HG03064 (cell line): ENCODE measurements at regions not wholly inside any gene's neighbourhood (a gene's known extent, or its start where the extent isn't known, plus 50 kb on each side); places are given as distances from the start of the nearest gene placed in this dataset.

Experiments
- ATAC-seq: cut with Tn5 transposase; IDR thresholded peaks from one replicate; pipeline ENCODE4 v1.9.1; 2021; ENCODE audit warnings: low read depth; ENCODE audit not compliant: unreplicated experiment

GRCh38 chr9:17963498-17963897 lies 384.6 kb downstream of the SH3GL2 start:
- no peak for ATAC-seq

DNA sequence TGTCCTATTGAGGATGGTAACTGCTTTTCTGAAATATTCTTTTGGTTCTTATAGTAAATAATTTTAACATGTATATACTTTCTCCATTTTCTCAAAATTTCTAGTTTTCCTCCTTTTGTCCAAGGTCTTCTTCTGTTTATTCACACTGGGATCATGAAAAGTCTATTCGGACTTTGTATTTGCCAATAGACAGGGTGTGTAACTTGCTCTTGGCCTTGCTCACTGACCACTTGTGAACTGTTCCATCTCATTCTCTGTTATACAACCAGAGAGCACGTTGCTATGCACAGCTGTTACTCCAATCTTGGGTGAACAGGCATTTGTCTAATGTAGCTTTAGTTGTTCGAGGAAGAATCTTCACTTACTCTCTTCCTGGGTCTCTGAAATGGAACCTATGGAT lies 388.9 kb downstream of the SH3GL2 start:
- ATAC-seq: no peak

DNA sequence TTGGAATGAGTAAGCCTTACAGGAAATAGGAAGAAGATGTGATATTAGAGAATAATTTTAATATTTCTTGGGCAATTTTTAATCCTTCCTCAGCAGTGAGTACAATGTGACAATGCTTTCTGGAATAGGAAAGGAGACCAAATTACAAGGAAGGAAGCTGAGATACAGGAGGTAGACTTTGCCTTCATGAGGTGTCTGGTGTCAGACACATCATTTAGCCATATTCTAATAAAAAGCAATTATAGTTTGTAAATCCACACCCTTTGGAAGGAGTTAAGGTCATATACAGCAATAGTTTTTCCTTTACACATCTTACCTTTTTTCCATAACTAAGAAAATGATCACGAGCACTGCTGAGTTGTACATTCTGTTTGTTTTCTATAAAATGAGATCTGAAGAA lies 390.4 kb downstream of the SH3GL2 start:
- no peak for ATAC-seq

- no peak for ATAC-seq
Observed at GRCh38 chr9:17970277-17970676, 391.4 kb downstream of the SH3GL2 start.

GRCh38 chr9:17978773-17979172 lies 399.9 kb downstream of the SH3GL2 start:
- no peak for ATAC-seq

GRCh38 chr9:17986595-17986994 lies 407.7 kb downstream of the SH3GL2 start:
- no peak for ATAC-seq

GRCh38 chr9:17987189-17987588 lies 408.3 kb downstream of the SH3GL2 start:
- ATAC-seq: no peak

GRCh38 chr9:17988489-17988888 lies 409.6 kb downstream of the SH3GL2 start:
- no peak for ATAC-seq

GRCh38 chr9:17990602-17991001 lies 411.7 kb downstream of the SH3GL2 start:
- ATAC-seq: no peak

- no peak for ATAC-seq
Observed at GRCh38 chr9:17993024-17993423, 414.2 kb downstream of the SH3GL2 start.

DNA sequence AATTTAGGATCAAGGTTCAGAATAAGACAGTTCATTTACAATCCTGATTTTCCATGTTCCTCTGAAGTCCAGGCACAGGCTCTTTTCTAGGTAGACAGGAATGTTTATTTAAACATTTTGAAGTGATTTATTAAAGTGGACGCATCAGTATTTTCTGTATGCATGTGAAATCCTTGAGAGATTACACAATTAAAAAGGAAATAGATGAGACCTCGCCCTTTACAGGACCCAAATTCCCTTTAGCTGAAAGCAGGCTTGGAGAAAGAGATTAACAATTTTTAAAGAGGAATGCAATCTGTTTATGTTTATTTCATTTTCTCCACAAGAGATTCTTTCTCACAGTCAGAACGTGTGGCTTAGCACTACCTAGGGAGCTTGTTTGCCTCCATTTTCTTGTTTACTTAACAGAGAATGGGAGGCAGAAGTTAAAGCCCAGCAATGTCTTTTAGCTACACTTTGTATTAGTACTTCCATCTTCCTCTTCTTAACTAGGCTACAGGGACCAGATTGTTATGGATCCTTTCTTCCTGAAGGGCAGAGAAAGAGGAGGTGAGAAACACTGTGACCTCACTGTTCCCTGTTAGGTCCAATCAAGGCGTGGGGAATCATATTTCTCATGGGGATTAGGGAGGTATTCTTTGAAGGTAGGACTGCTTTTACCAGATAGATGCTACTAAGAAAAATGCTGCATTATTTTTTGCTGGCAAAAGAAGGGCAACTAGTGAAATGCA lies 416.0 kb downstream of the SH3GL2 start:
- no peak for ATAC-seq

- no peak for ATAC-seq
Observed at GRCh38 chr9:17996728-17997127, 417.9 kb downstream of the SH3GL2 start.

GRCh38 chr9:18002718-18003438 lies 424.0 kb downstream of the SH3GL2 start:
- ATAC-seq: no peak

- no peak for ATAC-seq
Observed at GRCh38 chr9:18006591-18006990, 427.7 kb downstream of the SH3GL2 start.

DNA sequence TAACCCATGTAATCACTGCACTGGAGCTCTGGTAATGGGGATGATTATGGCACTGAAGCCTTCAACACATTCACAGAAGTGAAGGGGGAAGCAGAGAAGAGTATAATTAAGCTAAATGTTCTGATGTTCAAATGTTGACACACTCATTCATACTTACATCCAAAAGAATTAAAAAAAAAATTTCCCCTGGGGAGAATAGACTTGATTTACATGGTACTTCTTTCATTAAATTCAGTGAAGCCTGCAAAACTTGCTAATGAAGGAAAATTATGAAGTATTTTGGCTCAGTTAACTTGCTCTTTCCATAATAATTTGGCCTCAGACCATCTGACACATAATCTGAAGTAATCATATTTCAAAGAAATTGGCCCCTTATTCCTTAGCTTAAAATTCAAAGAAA lies 428.8 kb downstream of the SH3GL2 start:
- ATAC-seq: no peak

- ATAC-seq: no peak
Observed at GRCh38 chr9:18009902-18010301, 431.0 kb downstream of the SH3GL2 start.

GRCh38 chr9:18010492-18010891 lies 431.6 kb downstream of the SH3GL2 start:
- no peak for ATAC-seq

DNA sequence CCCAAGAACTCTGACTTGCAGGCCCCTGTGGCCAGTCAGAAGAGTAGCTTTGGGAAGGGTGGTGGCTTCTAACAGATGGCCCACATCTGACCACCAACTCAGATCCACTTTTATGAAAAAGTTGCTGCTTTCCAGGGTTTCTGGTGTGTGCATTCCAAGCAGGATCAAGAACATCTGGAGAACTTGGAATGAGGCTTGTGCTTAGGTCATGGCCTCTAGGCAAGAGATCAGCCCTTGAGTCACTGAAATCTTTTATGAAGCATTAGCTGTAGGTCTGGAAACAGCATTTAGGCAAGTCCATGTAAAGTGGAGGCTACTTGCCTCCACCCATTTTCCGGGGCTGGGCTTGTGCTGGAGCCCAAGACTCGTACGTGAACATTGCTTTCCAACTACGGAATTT lies 433.3 kb downstream of the SH3GL2 start:
- no peak for ATAC-seq

DNA sequence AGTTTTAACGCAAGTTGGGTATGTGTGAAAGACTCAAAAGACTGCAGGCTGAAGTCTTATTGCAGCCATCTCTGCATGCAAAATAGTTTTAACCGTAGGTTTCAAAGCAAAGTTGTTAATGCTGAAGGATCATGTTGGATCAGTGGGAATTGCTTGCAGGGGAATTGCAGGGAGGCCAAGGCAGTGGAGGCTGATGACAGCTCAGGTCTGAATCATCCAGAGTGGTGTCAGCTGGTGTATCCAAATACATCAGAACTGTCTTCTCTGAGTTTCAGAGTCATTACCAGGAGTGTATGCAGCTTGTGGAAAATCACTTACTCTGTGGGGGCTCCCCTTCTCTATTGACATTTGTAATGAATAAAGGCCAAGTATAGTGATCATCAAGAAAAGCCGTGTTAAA lies 435.7 kb downstream of the SH3GL2 start:
- no peak for ATAC-seq

DNA sequence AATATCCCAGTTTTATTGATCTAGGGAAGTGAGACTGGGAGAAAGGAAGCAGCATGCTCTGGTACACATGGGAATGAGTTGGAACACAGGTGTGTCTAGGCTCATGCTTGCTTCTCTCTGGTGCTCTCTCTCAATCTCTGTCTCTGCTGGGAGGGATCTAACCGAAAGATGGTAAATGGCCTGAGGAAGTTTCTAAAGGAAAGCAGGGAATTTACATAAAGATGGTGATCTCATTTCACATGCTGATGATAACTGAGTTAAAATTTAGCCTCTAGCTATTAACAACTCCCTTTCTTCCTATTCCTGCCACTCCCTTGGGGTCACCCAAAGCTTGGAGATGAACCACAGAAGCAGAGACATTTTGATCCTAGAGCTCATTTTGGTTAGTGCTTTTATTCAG lies 436.2 kb downstream of the SH3GL2 start:
- ATAC-seq: no peak

- ATAC-seq: no peak
Observed at GRCh38 chr9:18017136-18017535, 438.3 kb downstream of the SH3GL2 start.

DNA sequence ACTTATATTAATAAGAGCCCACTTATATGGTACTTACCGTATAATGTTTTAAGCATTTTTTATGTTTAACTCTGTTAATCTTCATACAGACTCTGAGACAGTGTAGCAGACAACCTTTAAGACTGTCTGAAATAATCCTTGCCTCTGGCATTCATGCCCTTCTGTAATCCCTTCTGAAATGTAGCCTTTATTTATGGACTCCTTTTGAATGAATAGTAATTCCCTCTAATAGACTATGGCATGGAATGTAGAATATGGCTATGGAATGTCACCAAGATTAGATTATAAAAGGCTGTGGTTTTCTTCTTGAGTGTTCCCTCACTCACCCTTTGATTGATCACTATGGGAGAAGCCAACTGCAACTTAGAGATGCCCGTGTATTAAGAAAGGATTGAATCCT lies 439.4 kb downstream of the SH3GL2 start:
- ATAC-seq: no peak
